ENCODE measurements at regions not wholly inside any gene's neighbourhood (a gene's known extent, or its start where the extent isn't known, plus 50 kb on each side); places are given as distances from the start of the nearest gene placed in this dataset.

GRCh38 chr12:127685491-127685890 lies 581.5 kb upstream of the TMEM132C start:
- no peak for TF ChIP-seq CTCF (IDR thresholded peaks at IDR 0.05)
- no peak for TF ChIP-seq POLR2A (IDR thresholded peaks at IDR 0.05)
